ENCODE measurements at regions not wholly inside any gene's neighbourhood (a gene's known extent, or its start where the extent isn't known, plus 50 kb on each side); places are given as distances from the start of the nearest gene placed in this dataset.

GRCh38 chr10:107913317-107914294 lies 749.1 kb upstream of the SORCS1 start:
- no peaks in the 10 kb centered on the region for H3K4me1 ChIP-seq (ENCODE audit: control insufficient read depth, insufficient read depth, low read length)
- H3K4me3 ChIP-seq (ENCODE audit: low read length), result peak overlapping the region; percentile 56; the same call in 1 of the 2 replicates
- H3K36me3 ChIP-seq (ENCODE audit: control insufficient read depth, insufficient read depth, low read length), result no peaks in the 10 kb centered on the region
- H3K27ac ChIP-seq (ENCODE audit: low read length), result no peak overlapping the region
- DNase-seq (ENCODE audit: low read depth, low spot score), result no peak
- H3K27me3 ChIP-seq (ENCODE audit: control insufficient read depth, insufficient read depth, low read length), result no peaks in the 10 kb centered on the region
- WGBS (ENCODE audit: insufficient coverage, insufficient read length), result no CpG with 5 or more reads among the region's 6 CpGs
- H3K9me3 ChIP-seq (ENCODE audit: control insufficient read depth, insufficient read depth, low read length), result no peaks in the 10 kb centered on the region

- Histone ChIP-seq H3K4me1 (ENCODE audit: control insufficient read depth, insufficient read depth, low read length) (peaks cover 3% of the 10 kb centered on the region; the same call in 1 of the 2 replicates), H3K4me3 (ENCODE audit: low read length) (no peak overlapping the region), H3K9me3 (ENCODE audit: control insufficient read depth, insufficient read depth, low read length) (no peaks in the 10 kb centered on the region), H3K27me3 (ENCODE audit: control insufficient read depth, insufficient read depth, low read length) (no peaks in the 10 kb centered on the region), H3K27ac (ENCODE audit: low read length) (no peak overlapping the region), H3K36me3 (ENCODE audit: control insufficient read depth, insufficient read depth, low read length) (no peaks in the 10 kb centered on the region)
- DNase-seq (ENCODE audit: low read depth, low spot score), result no peak
- WGBS (ENCODE audit: insufficient coverage, insufficient read length), result no CpG with 5 or more reads among the region's 2 CpGs
Observed at GRCh38 chr10:107901076-107901475, 736.6 kb upstream of the SORCS1 start.

- H3K27ac ChIP-seq (ENCODE audit: low read length), result no peak overlapping the region
- no peak for DNase-seq (ENCODE audit: low read depth, low spot score)
- H3K36me3 ChIP-seq (ENCODE audit: control insufficient read depth, insufficient read depth, low read length), result no peaks in the 10 kb centered on the region
- H3K4me3 ChIP-seq (ENCODE audit: low read length), result no peak overlapping the region
- H3K9me3 ChIP-seq (ENCODE audit: control insufficient read depth, insufficient read depth, low read length), result no peaks in the 10 kb centered on the region
- peaks cover 3% of the 10 kb centered on the region; the same call in 1 of the 2 replicates for H3K4me1 ChIP-seq (ENCODE audit: control insufficient read depth, insufficient read depth, low read length)
- no peaks in the 10 kb centered on the region for H3K27me3 ChIP-seq (ENCODE audit: control insufficient read depth, insufficient read depth, low read length)
- WGBS (ENCODE audit: insufficient coverage, insufficient read length), result no CpG with 5 or more reads among the region's 5 CpGs
Observed at GRCh38 chr10:107900131-107900530, 735.6 kb upstream of the SORCS1 start.

GRCh38 chr10:107899502-107900062 lies 735.1 kb upstream of the SORCS1 start:
- no CpG with 5 or more reads among the region's 4 CpGs for WGBS (ENCODE audit: insufficient coverage, insufficient read length)

GRCh38 chr10:107899075-107899474 lies 734.6 kb upstream of the SORCS1 start:
- no CpG with 5 or more reads among the region's 4 CpGs for WGBS (ENCODE audit: insufficient coverage, insufficient read length)
- no peaks in the 10 kb centered on the region for H3K27me3 ChIP-seq (ENCODE audit: control insufficient read depth, insufficient read depth, low read length)

More at GRCh38 chr10:107899502-107900062, 735.1 kb upstream of the SORCS1 start:
- H3K27me3 ChIP-seq (ENCODE audit: control insufficient read depth, insufficient read depth, low read length), result no peaks in the 10 kb centered on the region
- H3K36me3 ChIP-seq (ENCODE audit: control insufficient read depth, insufficient read depth, low read length), result no peaks in the 10 kb centered on the region
- no peak for DNase-seq (ENCODE audit: low read depth, low spot score)
- no peaks in the 10 kb centered on the region for H3K9me3 ChIP-seq (ENCODE audit: control insufficient read depth, insufficient read depth, low read length)
- H3K4me3 ChIP-seq (ENCODE audit: low read length), result no peak overlapping the region
- H3K27ac ChIP-seq (ENCODE audit: low read length), result no peak overlapping the region
- peaks cover 4% of the 10 kb centered on the region; the same call in 1 of the 2 replicates for H3K4me1 ChIP-seq (ENCODE audit: control insufficient read depth, insufficient read depth, low read length)

GRCh38 chr10:107898392-107898791 lies 733.9 kb upstream of the SORCS1 start:
- H3K9me3 ChIP-seq (ENCODE audit: control insufficient read depth, insufficient read depth, low read length), result no peaks in the 10 kb centered on the region
- H3K27ac ChIP-seq (ENCODE audit: low read length), result no peak overlapping the region
- no peaks in the 10 kb centered on the region for H3K27me3 ChIP-seq (ENCODE audit: control insufficient read depth, insufficient read depth, low read length)
- H3K36me3 ChIP-seq (ENCODE audit: control insufficient read depth, insufficient read depth, low read length), result no peaks in the 10 kb centered on the region
- DNase-seq (ENCODE audit: low read depth, low spot score), result no peak
- H3K4me1 ChIP-seq (ENCODE audit: control insufficient read depth, insufficient read depth, low read length), result peaks cover 4% of the 10 kb centered on the region; the same call in 1 of the 2 replicates
- no peak overlapping the region for H3K4me3 ChIP-seq (ENCODE audit: low read length)
- no CpG with 5 or more reads among the region's 4 CpGs for WGBS (ENCODE audit: insufficient coverage, insufficient read length)

More at GRCh38 chr10:107899075-107899474, 734.6 kb upstream of the SORCS1 start:
- Histone ChIP-seq H3K4me3 (ENCODE audit: low read length) (no peak overlapping the region), H3K36me3 (ENCODE audit: control insufficient read depth, insufficient read depth, low read length) (no peaks in the 10 kb centered on the region), H3K27ac (ENCODE audit: low read length) (no peak overlapping the region), H3K9me3 (ENCODE audit: control insufficient read depth, insufficient read depth, low read length) (no peaks in the 10 kb centered on the region), H3K4me1 (ENCODE audit: control insufficient read depth, insufficient read depth, low read length) (peaks cover 4% of the 10 kb centered on the region; the same call in 1 of the 2 replicates)
- no peak for DNase-seq (ENCODE audit: low read depth, low spot score)

GRCh38 chr10:107894516-107894915 lies 730.0 kb upstream of the SORCS1 start:
- no peaks in the 10 kb centered on the region for H3K27me3 ChIP-seq (ENCODE audit: control insufficient read depth, insufficient read depth, low read length)
- no peak overlapping the region for H3K27ac ChIP-seq (ENCODE audit: low read length)
- DNase-seq (ENCODE audit: low read depth, low spot score), result no peak
- peaks cover 4% of the 10 kb centered on the region; the same call in 1 of the 2 replicates for H3K4me1 ChIP-seq (ENCODE audit: control insufficient read depth, insufficient read depth, low read length)
- no peak overlapping the region for H3K4me3 ChIP-seq (ENCODE audit: low read length)
- no peaks in the 10 kb centered on the region for H3K9me3 ChIP-seq (ENCODE audit: control insufficient read depth, insufficient read depth, low read length)
- WGBS (ENCODE audit: insufficient coverage, insufficient read length), result no CpG with 5 or more reads among the region's 4 CpGs
- no peaks in the 10 kb centered on the region for H3K36me3 ChIP-seq (ENCODE audit: control insufficient read depth, insufficient read depth, low read length)

GRCh38 chr10:107889105-107889504 lies 724.6 kb upstream of the SORCS1 start:
- Histone ChIP-seq H3K36me3 (ENCODE audit: control insufficient read depth, insufficient read depth, low read length) (no peaks in the 10 kb centered on the region), H3K4me3 (ENCODE audit: low read length) (no peak overlapping the region), H3K27ac (ENCODE audit: low read length) (no peak overlapping the region), H3K4me1 (ENCODE audit: control insufficient read depth, insufficient read depth, low read length) (no peaks in the 10 kb centered on the region), H3K9me3 (ENCODE audit: control insufficient read depth, insufficient read depth, low read length) (no peaks in the 10 kb centered on the region), H3K27me3 (ENCODE audit: control insufficient read depth, insufficient read depth, low read length) (no peaks in the 10 kb centered on the region)
- no peak for DNase-seq (ENCODE audit: low read depth, low spot score)
- no CpG with 5 or more reads among the region's 2 CpGs for WGBS (ENCODE audit: insufficient coverage, insufficient read length)

GRCh38 chr10:107880185-107880584 lies 715.7 kb upstream of the SORCS1 start:
- H3K4me1 ChIP-seq (ENCODE audit: control insufficient read depth, insufficient read depth, low read length), result no peaks in the 10 kb centered on the region
- no peaks in the 10 kb centered on the region for H3K9me3 ChIP-seq (ENCODE audit: control insufficient read depth, insufficient read depth, low read length)
- H3K27ac ChIP-seq (ENCODE audit: low read length), result no peak overlapping the region
- H3K36me3 ChIP-seq (ENCODE audit: control insufficient read depth, insufficient read depth, low read length), result no peaks in the 10 kb centered on the region
- no peak for DNase-seq (ENCODE audit: low read depth, low spot score)
- WGBS (ENCODE audit: insufficient coverage, insufficient read length), result no CpG with 5 or more reads among the region's 2 CpGs
- no peaks in the 10 kb centered on the region for H3K27me3 ChIP-seq (ENCODE audit: control insufficient read depth, insufficient read depth, low read length)
- H3K4me3 ChIP-seq (ENCODE audit: low read length), result no peak overlapping the region

- H3K4me3 ChIP-seq (ENCODE audit: low read length), result no peak overlapping the region
- WGBS (ENCODE audit: insufficient coverage, insufficient read length), result no CpG with 5 or more reads among the region's 3 CpGs
- no peaks in the 10 kb centered on the region for H3K36me3 ChIP-seq (ENCODE audit: control insufficient read depth, insufficient read depth, low read length)
- H3K9me3 ChIP-seq (ENCODE audit: control insufficient read depth, insufficient read depth, low read length), result no peaks in the 10 kb centered on the region
- H3K27ac ChIP-seq (ENCODE audit: low read length), result no peak overlapping the region
- no peak for DNase-seq (ENCODE audit: low read depth, low spot score)
- H3K4me1 ChIP-seq (ENCODE audit: control insufficient read depth, insufficient read depth, low read length), result no peaks in the 10 kb centered on the region
- H3K27me3 ChIP-seq (ENCODE audit: control insufficient read depth, insufficient read depth, low read length), result no peaks in the 10 kb centered on the region
Observed at GRCh38 chr10:107873007-107873406, 708.5 kb upstream of the SORCS1 start.
